Lung (tissue), 11 donors: ENCODE measurements at regions not wholly inside any gene's neighbourhood (a gene's known extent, or its start where the extent isn't known, plus 50 kb on each side); places are given as distances from the start of the nearest gene placed in this dataset.

ENCODE experiments used
- ATAC-seq: fragments of 200-7000 bp; cut with Tn5 transposase; one replicate; pipeline ENCODE4 v1.9.1; 2020; ENCODE audit warnings: moderate number of reproducible peaks; ENCODE audit not compliant: insufficient read depth, low FRiP score
- DNase-seq, 3 donors: peaks; one replicate each; pipeline ENCODE4 v3.0.0-alpha.2; 2013 to 2017
- H3K27ac ChIP-seq, 2 donors: one replicate each; pipeline ENCODE4 v1.5.1; 2013; ENCODE audit warnings: mild to moderate bottlenecking in 2 of 2, moderate library complexity in 2 of 2, control low read depth in 1 of 2, inconsistent platforms in 1 of 2, low read depth in 1 of 2, low read length in 1 of 2
- H3K27me3 ChIP-seq, 3 donors: one replicate each; pipeline ENCODE4 v1.5.1; 2013; ENCODE audit warnings: low read length in 2 of 3; ENCODE audit not compliant: control insufficient read depth in 3 of 3, insufficient read depth in 3 of 3
- H3K36me3 ChIP-seq, 4 donors: one replicate each; pipeline ENCODE4 v1.5.1; 2013; ENCODE audit warnings: low read length in 4 of 4, mild to moderate bottlenecking in 1 of 4, moderate library complexity in 1 of 4; ENCODE audit not compliant: control insufficient read depth in 4 of 4, insufficient read depth in 4 of 4
- H3K4me1 ChIP-seq, 5 donors: one replicate each; pipeline ENCODE4 v1.5.1; 2013; ENCODE audit warnings: low read length in 5 of 5, mild to moderate bottlenecking in 2 of 5, moderate library complexity in 1 of 5; ENCODE audit not compliant: control insufficient read depth in 5 of 5, insufficient read depth in 5 of 5
- H3K4me3 ChIP-seq: one replicate; pipeline ENCODE4 v1.5.1; 2013; ENCODE audit warnings: mild to moderate bottlenecking, control low read depth, moderate library complexity
- H3K9ac ChIP-seq, 2 donors: one replicate each; pipeline ENCODE4 v1.5.1; 2013; ENCODE audit warnings: low read length in 2 of 2, control low read depth in 1 of 2; ENCODE audit not compliant: insufficient read depth in 1 of 2
- H3K9me3 ChIP-seq, 4 donors: one replicate each; pipeline ENCODE4 v1.5.1; 2013; ENCODE audit warnings: low read length in 3 of 4, mild to moderate bottlenecking in 1 of 4, moderate library complexity in 1 of 4; ENCODE audit not compliant: control insufficient read depth in 4 of 4, insufficient read depth in 3 of 4
- WGBS, 2 donors: extraction: QIAGEN DNeasy Blood & Tissue Kit; methylation state at CpG; one replicate each; pipeline ENCODE4 v1.1.7; 2013; 5-methylcytosine and 5-hydroxymethylcytosine counted together
- TF ChIP-seq, protein P1 (sequence below): IDR thresholded peaks from 2 replicates; pipeline ENCODE4 v1.5.1; 2012; ENCODE audit warnings: mild to moderate bottlenecking; ENCODE audit errors: control extremely low read depth, extremely low read depth
- donor health status: control.
- donor health status: control.
- donor health status: Bipolar disorder and iron deficiency.
- donor health status: healthy.
- donor health status: DM: yes; HTN: yes; CAD: no.

DNA sequence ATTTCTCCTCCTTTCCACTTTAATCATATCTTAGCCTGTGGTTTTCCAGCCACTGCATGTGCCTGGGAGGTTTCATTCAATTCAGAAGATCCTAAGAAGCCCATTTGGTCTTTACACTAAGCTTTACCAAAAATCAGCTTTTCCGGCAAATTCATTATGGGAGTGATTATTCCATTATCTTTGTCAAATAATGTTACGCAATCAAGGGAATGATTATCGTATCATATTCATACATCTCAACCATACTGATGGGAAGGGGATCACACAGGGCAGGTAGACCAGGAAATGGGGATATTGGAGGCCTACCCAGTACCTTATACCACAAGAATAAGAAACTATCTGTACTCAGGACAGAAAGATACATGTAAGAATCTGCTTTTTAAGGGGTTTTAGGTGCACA, 440.5 kb downstream of the GPATCH2 start:
- ATAC-seq (no peak), DNase-seq (no peak)
- Histone ChIP-seq H3K9ac (no peak overlapping the region), H3K27ac (no peak overlapping the region), H3K36me3 (no peaks in the 10 kb centered on the region), H3K9me3 (peaks cover 0 to 5% (median 1%) of the 10 kb centered on the region in 4 donors), H3K27me3 (no peaks in the 10 kb centered on the region), H3K4me3 (no peak overlapping the region), H3K4me1 (peaks cover 0 to 6% (median 0%) of the 10 kb centered on the region in 5 donors)
- TF ChIP-seq, protein P1, sequence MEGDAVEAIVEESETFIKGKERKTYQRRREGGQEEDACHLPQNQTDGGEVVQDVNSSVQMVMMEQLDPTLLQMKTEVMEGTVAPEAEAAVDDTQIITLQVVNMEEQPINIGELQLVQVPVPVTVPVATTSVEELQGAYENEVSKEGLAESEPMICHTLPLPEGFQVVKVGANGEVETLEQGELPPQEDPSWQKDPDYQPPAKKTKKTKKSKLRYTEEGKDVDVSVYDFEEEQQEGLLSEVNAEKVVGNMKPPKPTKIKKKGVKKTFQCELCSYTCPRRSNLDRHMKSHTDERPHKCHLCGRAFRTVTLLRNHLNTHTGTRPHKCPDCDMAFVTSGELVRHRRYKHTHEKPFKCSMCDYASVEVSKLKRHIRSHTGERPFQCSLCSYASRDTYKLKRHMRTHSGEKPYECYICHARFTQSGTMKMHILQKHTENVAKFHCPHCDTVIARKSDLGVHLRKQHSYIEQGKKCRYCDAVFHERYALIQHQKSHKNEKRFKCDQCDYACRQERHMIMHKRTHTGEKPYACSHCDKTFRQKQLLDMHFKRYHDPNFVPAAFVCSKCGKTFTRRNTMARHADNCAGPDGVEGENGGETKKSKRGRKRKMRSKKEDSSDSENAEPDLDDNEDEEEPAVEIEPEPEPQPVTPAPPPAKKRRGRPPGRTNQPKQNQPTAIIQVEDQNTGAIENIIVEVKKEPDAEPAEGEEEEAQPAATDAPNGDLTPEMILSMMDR = no peak
- WGBS, 2 donors = 95 to 98% methylated on average over 3 of the region's 3 CpGs

DNA sequence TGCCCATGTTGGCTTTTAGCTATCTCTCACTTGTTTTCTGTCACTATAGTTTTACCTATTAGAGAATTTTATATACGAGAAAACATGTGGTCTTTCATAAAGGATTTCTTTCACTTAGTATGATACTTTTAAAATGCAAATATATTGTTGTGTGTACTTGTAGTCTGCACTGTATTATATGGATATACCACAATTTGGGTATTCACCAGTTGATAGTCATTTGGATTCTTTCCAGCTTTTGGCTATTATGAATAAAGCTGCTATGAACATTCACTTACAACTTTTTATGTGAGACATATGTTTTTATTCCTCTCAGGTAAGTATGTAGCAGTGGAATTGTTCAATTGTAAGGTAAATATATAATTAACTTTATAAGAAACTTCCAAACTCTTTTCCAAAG, 441.5 kb downstream of the GPATCH2 start:
- peaks cover 0 to 5% (median 1%) of the 10 kb centered on the region in 4 donors for H3K9me3 ChIP-seq
- TF ChIP-seq, protein P1 = no peak
- H3K4me1 ChIP-seq = peaks cover 0 to 6% (median 0%) of the 10 kb centered on the region in 5 donors
- DNase-seq (no peak), ATAC-seq (no peak)
- no peak overlapping the region for H3K27ac ChIP-seq
- no peaks in the 10 kb centered on the region for H3K36me3 ChIP-seq
- H3K4me3 ChIP-seq = no peak overlapping the region
- no peaks in the 10 kb centered on the region for H3K27me3 ChIP-seq
- WGBS, 2 donors = 83 to 88% methylated on average over 1 of the region's 1 CpG
- no peak overlapping the region for H3K9ac ChIP-seq

DNA sequence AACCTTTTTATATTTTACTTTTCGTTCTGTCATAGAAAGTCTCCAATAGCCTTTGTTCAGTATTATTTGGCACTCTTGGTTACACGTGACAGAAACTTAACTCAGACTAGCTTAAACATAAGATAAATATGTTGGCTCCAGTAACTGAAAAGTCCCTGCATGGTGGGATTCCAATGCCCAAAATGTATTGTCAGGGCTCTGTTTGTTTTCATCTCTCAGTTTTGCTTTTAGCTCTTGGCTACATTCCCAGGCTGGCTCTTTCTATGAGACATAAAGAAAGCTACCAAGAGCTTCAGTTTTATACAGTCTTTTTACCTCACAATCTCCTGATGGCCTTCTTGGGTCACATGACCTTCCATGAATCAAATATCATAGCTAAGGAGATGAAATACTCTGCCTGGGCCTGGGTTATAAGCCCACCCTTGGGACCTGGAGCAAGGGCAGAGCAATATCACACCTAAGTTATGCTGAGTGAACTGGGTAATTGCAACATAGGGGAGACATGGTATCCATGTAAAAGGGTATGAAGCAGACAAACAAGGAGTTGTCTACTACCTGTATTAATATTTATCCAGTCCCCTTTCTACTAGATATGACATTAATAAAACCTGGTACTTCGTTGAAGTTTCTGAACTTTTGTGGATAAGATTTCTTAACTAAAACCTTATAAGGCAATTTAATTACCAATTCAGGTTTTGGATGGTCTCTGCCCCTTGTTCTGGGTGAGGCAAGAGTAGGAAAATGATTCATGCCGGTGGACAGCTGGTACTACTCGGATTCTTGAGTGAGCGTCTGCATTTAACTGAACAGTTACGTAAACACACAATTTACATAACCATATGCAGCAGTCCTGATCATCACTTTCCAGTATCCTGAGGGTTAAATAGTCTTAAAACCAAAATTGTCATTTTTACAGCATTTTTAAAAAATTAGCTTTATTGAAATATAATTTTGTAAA, 442.3 kb downstream of the GPATCH2 start:
- no peaks in the 10 kb centered on the region for H3K36me3 ChIP-seq
- ATAC-seq = no peak
- 76 to 82% methylated on average over 7 of the region's 7 CpGs for WGBS, 2 donors
- peaks cover 0 to 5% (median 1%) of the 10 kb centered on the region in 4 donors for H3K9me3 ChIP-seq
- H3K9ac ChIP-seq = no peak overlapping the region
- H3K4me3 ChIP-seq = no peak overlapping the region
- TF ChIP-seq, protein P1 = no peak
- H3K27ac ChIP-seq = no peak overlapping the region
- DNase-seq = peak; percentile 73 to 96 (median 93)
- no peaks in the 10 kb centered on the region for H3K27me3 ChIP-seq
- H3K4me1 ChIP-seq = peaks cover 0 to 6% (median 0%) of the 10 kb centered on the region in 5 donors
